Ishikawa (cell line): ENCODE measurements at regions not wholly inside any gene's neighbourhood (a gene's known extent, or its start where the extent isn't known, plus 50 kb on each side); places are given as distances from the start of the nearest gene placed in this dataset.

Source experiments
- CREB1 ChIP-seq: IDR thresholded peaks from 2 replicates; pipeline ENCODE4 v1.6.1; 2012; ENCODE audit warnings: low read depth
- EGR1 ChIP-seq: IDR thresholded peaks from 2 replicates; pipeline ENCODE4 v1.6.1; 2012
- EP300 ChIP-seq: IDR thresholded peaks from 2 replicates; pipeline ENCODE4 v1.6.1; 2012; ENCODE audit warnings: borderline replicate concordance
- MAX ChIP-seq: IDR thresholded peaks from 2 replicates; pipeline ENCODE4 v1.6.1; 2012
- NFIC ChIP-seq: IDR thresholded peaks from 2 replicates; pipeline ENCODE4 v1.6.1; 2012
- REST ChIP-seq: IDR thresholded peaks from 2 replicates; pipeline ENCODE4 v1.6.1; 2012; ENCODE audit warnings: low read depth, mild to moderate bottlenecking

- no peak for TF ChIP-seq REST
- no peak for TF ChIP-seq CREB1
- no peak for TF ChIP-seq EGR1
- TF ChIP-seq EP300: no peak
- no peak for TF ChIP-seq MAX
- TF ChIP-seq NFIC: no peak
Observed at GRCh38 chr21:22885079-22885478, 1886.9 kb downstream of the NCAM2 start.
